Mammary epithelial cell (primary cell): ENCODE measurements at regions not wholly inside any gene's neighbourhood (a gene's known extent, or its start where the extent isn't known, plus 50 kb on each side); places are given as distances from the start of the nearest gene placed in this dataset.

ENCODE experiments used
- CTCF ChIP-seq, 2 donors: IDR thresholded peaks in 1 of 2; conservative IDR thresholded peaks in 1 of 2; 2 replicates each; pipeline ENCODE4 v1.5.1; 2011 to 2012; ENCODE audit warnings: inconsistent platforms in 2 of 2, low read length in 2 of 2, mild to moderate bottlenecking in 2 of 2, control low read depth in 1 of 2, low read depth in 1 of 2; ENCODE audit not compliant: insufficient read depth in 1 of 2; ENCODE audit errors: extremely low read depth in 1 of 2
- EZH2 ChIP-seq: IDR thresholded peaks from 2 replicates; pipeline ENCODE4 v1.6.1; 2012; ENCODE audit warnings: low read length, inconsistent platforms, borderline replicate concordance

DNA sequence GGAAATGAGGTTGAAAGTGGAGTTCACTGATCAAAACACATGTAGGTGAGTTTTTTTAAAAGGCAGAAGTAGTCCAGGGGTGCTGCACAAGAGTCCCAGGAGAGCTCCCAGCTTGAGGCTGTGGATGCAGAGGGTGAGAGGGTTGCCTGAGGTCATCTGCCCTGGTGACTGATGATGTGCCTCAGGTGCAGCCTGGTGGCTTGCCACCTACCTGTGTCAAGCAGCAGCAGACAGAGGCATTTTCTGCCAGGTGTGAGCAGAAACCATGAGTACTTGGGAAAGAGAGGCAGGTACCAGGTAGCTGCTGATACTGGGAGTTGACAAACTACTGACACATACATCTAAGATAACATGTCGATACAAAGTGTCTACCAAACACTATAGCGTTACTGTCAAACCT, 92.5 kb downstream of the SCP2D1 start:
- TF ChIP-seq CTCF (conservative IDR thresholded peaks at IDR 0.05 in 1 of 2, IDR thresholded peaks at IDR 0.05 in 1 of 2; ENCODE audit: extremely low read depth in 1 of 2, insufficient read depth in 1 of 2, low read depth in 1 of 2, low read length in 2 of 2) (no peak), EZH2 (no peak)
